Neural cell (in vitro differentiated cells): ENCODE measurements at regions not wholly inside any gene's neighbourhood (a gene's known extent, or its start where the extent isn't known, plus 50 kb on each side); places are given as distances from the start of the nearest gene placed in this dataset.

ENCODE experiments used
- H2AFZ ChIP-seq: fragments of 200-600, 300-800 bp; sonication (generic), shearing (Covaris generic); 2 replicates; pipeline ENCODE4 v1.6.0; 2014; ENCODE audit warnings: low read depth, mild to moderate bottlenecking, antibody characterized with exemption, low read length, moderate library complexity
- H3F3A ChIP-seq: fragments of 200-600 bp; shearing (Covaris generic); 2 replicates; pipeline ENCODE4 v1.6.1; 2016; ENCODE audit warnings: mild to moderate bottlenecking, moderate library complexity, mixed read lengths, antibody characterized with exemption, low read length; ENCODE audit not compliant: insufficient read depth, poor library complexity, severe bottlenecking
- H3K27ac ChIP-seq: fragments of 200-600, 300-800 bp; sonication (generic), shearing (Covaris generic); 2 replicates; pipeline ENCODE4 v1.5.1; 2014; ENCODE audit warnings: mild to moderate bottlenecking, low read length, moderate library complexity
- H3K27me3 ChIP-seq: fragments of 300-800, 200-600 bp; sonication (generic), shearing (Covaris generic); 2 replicates; pipeline ENCODE4 v1.6.0; 2014; ENCODE audit warnings: mild to moderate bottlenecking, low read depth, low read length, moderate library complexity; ENCODE audit not compliant: insufficient read depth
- H3K36me3 ChIP-seq: fragments of 300-800, 200-600 bp; sonication (generic), shearing (Covaris generic); 2 replicates; pipeline ENCODE4 v1.5.1; 2014; ENCODE audit warnings: mild to moderate bottlenecking, antibody characterized with exemption, low read length, moderate library complexity; ENCODE audit not compliant: insufficient read depth
- H3K4me2 ChIP-seq: fragments of 300-800, 200-600 bp; sonication (generic), shearing (Covaris generic); 2 replicates; pipeline ENCODE4 v1.6.0; 2014; ENCODE audit warnings: mild to moderate bottlenecking, low read length
- H3K4me3 ChIP-seq: fragments of 300-800, 200-600 bp; sonication (generic), shearing (Covaris generic); 2 replicates; pipeline ENCODE4 v1.5.1; 2014; ENCODE audit warnings: mild to moderate bottlenecking, low read length, moderate library complexity
- H3K79me2 ChIP-seq: fragments of 200-600 bp; shearing (Covaris generic); replicated peaks from 2 replicates; pipeline ENCODE4 v1.6.0; 2014; ENCODE audit warnings: mild to moderate bottlenecking, low read length, moderate library complexity; ENCODE audit not compliant: insufficient read depth
- H3K9ac ChIP-seq: fragments of 300-800, 200-600 bp; sonication (generic), shearing (Covaris generic); 2 replicates; pipeline ENCODE4 v1.6.1; 2016; ENCODE audit warnings: mild to moderate bottlenecking, low read length, mixed read lengths
- H3K9me2 ChIP-seq: fragments of 200-600 bp; shearing (Covaris generic); 2 replicates; pipeline ENCODE4 v1.6.1; 2016; ENCODE audit warnings: mild to moderate bottlenecking, low read length, mixed read lengths; ENCODE audit not compliant: insufficient read depth
- H3K9me3 ChIP-seq: fragments of 200-600, 300-800 bp; sonication (generic), shearing (Covaris generic); 2 replicates; pipeline ENCODE4 v1.6.1; 2016; ENCODE audit warnings: mild to moderate bottlenecking, mixed run types, low read length, moderate library complexity, mixed read lengths
- H4K20me1 ChIP-seq: fragments of 200-600 bp; shearing (Covaris generic); 2 replicates; pipeline ENCODE4 v1.6.1; 2016; ENCODE audit warnings: mild to moderate bottlenecking, mixed run types; ENCODE audit not compliant: insufficient read depth
- EP300 ChIP-seq: fragments of 450-650 bp; conservative IDR thresholded peaks from 2 replicates; pipeline ENCODE4 v1.6.1; 2014; ENCODE audit warnings: antibody characterized with exemption, mild to moderate bottlenecking, moderate library complexity; ENCODE audit not compliant: poor library complexity, severe bottlenecking
- EZH2 ChIP-seq: fragments of 200-600, 300-800 bp; shearing (Covaris generic), sonication (generic); IDR thresholded peaks from 2 replicates; pipeline ENCODE4 v1.6.1; 2014; ENCODE audit warnings: antibody characterized with exemption, low read length, borderline replicate concordance, mild to moderate bottlenecking; ENCODE audit not compliant: insufficient read depth, poor library complexity, severe bottlenecking
- MXI1 ChIP-seq: fragments of 450-650 bp; conservative IDR thresholded peaks from 2 replicates; pipeline ENCODE4 v1.6.1; 2014; ENCODE audit warnings: antibody characterized with exemption, mild to moderate bottlenecking; ENCODE audit not compliant: poor library complexity, severe bottlenecking
- POLR2AphosphoS5 ChIP-seq: IDR thresholded peaks from 2 replicates; pipeline ENCODE4 v1.6.1; 2012
- RAD21 ChIP-seq: fragments of 450-650 bp; conservative IDR thresholded peaks from 2 replicates; pipeline ENCODE4 v1.6.1; 2014; ENCODE audit warnings: antibody characterized with exemption, mild to moderate bottlenecking, moderate library complexity
- SMC3 ChIP-seq: fragments of 450-650 bp; conservative IDR thresholded peaks from 2 replicates; pipeline ENCODE4 v1.6.1; 2014; ENCODE audit warnings: antibody characterized with exemption, mild to moderate bottlenecking, moderate library complexity; ENCODE audit not compliant: poor library complexity
- TAF1 ChIP-seq: IDR thresholded peaks from 2 replicates; pipeline ENCODE4 v1.6.1; 2012; ENCODE audit warnings: low read depth
- TF ChIP-seq, protein P1 (sequence below): IDR thresholded peaks from 2 replicates; pipeline ENCODE4 v1.6.1; 2012; ENCODE audit warnings: borderline replicate concordance
- TF ChIP-seq, protein P2 (sequence below): fragments of 450-650 bp; IDR thresholded peaks from 2 replicates; pipeline ENCODE4 v1.5.1; 2014; ENCODE audit warnings: antibody characterized with exemption, mild to moderate bottlenecking, moderate library complexity; ENCODE audit not compliant: poor library complexity, severe bottlenecking

DNA sequence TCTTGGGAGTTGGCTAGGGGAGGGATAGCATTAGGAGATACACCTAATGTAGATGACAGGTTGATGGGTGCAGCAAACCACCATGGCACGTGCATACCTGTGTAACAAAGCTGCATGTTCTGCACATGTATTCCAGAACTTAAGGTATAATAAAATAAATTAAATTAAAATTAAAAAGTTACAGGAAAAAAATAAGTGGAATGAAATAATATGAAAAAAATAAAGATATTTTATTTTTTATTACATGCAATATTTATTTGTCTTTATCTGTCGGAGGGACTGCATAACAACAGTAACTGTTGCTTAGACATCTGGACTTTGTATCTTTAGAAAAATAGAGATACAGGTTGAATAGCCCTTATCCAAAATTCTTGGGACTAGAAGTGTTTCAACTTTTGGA lies 597.4 kb upstream of the CCDC179 start:
- no peaks in the 10 kb centered on the region for H3K27me3 ChIP-seq
- H3K9me3 ChIP-seq, result no peaks in the 10 kb centered on the region
- H3K79me2 ChIP-seq, result no peaks in the 10 kb centered on the region
- no peaks in the 10 kb centered on the region for H3K9me2 ChIP-seq
- no peaks in the 10 kb centered on the region for H3F3A ChIP-seq
- H3K27ac ChIP-seq, result no peak overlapping the region
- no peaks in the 10 kb centered on the region for H3K36me3 ChIP-seq
- no peaks in the 10 kb centered on the region for H4K20me1 ChIP-seq
- H3K9ac ChIP-seq, result no peak overlapping the region
- no peak overlapping the region for H3K4me2 ChIP-seq
- TF ChIP-seq POLR2AphosphoS5, result no peak
- no peak for TF ChIP-seq TAF1
- TF ChIP-seq SMC3, result no peak
- TF ChIP-seq, protein P1, sequence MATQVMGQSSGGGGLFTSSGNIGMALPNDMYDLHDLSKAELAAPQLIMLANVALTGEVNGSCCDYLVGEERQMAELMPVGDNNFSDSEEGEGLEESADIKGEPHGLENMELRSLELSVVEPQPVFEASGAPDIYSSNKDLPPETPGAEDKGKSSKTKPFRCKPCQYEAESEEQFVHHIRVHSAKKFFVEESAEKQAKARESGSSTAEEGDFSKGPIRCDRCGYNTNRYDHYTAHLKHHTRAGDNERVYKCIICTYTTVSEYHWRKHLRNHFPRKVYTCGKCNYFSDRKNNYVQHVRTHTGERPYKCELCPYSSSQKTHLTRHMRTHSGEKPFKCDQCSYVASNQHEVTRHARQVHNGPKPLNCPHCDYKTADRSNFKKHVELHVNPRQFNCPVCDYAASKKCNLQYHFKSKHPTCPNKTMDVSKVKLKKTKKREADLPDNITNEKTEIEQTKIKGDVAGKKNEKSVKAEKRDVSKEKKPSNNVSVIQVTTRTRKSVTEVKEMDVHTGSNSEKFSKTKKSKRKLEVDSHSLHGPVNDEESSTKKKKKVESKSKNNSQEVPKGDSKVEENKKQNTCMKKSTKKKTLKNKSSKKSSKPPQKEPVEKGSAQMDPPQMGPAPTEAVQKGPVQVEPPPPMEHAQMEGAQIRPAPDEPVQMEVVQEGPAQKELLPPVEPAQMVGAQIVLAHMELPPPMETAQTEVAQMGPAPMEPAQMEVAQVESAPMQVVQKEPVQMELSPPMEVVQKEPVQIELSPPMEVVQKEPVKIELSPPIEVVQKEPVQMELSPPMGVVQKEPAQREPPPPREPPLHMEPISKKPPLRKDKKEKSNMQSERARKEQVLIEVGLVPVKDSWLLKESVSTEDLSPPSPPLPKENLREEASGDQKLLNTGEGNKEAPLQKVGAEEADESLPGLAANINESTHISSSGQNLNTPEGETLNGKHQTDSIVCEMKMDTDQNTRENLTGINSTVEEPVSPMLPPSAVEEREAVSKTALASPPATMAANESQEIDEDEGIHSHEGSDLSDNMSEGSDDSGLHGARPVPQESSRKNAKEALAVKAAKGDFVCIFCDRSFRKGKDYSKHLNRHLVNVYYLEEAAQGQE, result no peak
- TF ChIP-seq EP300, result no peak
- no peak for TF ChIP-seq MXI1
- TF ChIP-seq, protein P2, sequence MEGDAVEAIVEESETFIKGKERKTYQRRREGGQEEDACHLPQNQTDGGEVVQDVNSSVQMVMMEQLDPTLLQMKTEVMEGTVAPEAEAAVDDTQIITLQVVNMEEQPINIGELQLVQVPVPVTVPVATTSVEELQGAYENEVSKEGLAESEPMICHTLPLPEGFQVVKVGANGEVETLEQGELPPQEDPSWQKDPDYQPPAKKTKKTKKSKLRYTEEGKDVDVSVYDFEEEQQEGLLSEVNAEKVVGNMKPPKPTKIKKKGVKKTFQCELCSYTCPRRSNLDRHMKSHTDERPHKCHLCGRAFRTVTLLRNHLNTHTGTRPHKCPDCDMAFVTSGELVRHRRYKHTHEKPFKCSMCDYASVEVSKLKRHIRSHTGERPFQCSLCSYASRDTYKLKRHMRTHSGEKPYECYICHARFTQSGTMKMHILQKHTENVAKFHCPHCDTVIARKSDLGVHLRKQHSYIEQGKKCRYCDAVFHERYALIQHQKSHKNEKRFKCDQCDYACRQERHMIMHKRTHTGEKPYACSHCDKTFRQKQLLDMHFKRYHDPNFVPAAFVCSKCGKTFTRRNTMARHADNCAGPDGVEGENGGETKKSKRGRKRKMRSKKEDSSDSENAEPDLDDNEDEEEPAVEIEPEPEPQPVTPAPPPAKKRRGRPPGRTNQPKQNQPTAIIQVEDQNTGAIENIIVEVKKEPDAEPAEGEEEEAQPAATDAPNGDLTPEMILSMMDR, result no peak
- TF ChIP-seq RAD21, result no peak
- TF ChIP-seq EZH2, result no peak
- no peak overlapping the region for H2AFZ ChIP-seq
- H3K4me3 ChIP-seq, result no peak overlapping the region

DNA sequence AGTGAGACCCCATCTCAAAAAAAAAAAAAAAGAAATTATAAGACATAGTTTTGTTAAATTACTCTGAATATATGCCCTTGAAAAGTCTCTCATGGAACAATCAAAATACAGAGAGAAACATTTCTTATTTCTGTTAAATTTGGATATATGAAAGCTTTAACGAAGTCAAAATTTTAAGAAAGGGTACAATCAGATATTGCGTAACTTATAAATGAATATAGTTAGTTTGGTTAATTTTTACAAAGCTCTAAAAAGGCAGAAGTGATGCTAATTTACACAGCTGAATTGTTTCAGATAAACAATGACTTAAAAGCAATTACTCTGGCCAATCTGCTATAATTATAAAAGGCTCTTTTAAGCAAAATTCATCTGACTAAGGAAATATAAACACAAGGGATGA lies 611.6 kb upstream of the CCDC179 start:
- Histone ChIP-seq H3K27me3 (no peaks in the 10 kb centered on the region), H3F3A (no peaks in the 10 kb centered on the region), H3K9me2 (no peaks in the 10 kb centered on the region), H4K20me1 (no peaks in the 10 kb centered on the region), H3K4me3 (no peak overlapping the region), H3K9ac (no peak overlapping the region), H3K27ac (no peak overlapping the region), H3K36me3 (no peaks in the 10 kb centered on the region), H3K79me2 (no peaks in the 10 kb centered on the region), H3K4me2 (no peak overlapping the region), H2AFZ (no peak overlapping the region), H3K9me3 (no peaks in the 10 kb centered on the region)
- TF ChIP-seq EP300 (no peak), SMC3 (no peak), TAF1 (no peak), POLR2AphosphoS5 (no peak), MXI1 (no peak), RAD21 (no peak), EZH2 (no peak)
- TF ChIP-seq, protein P2, result no peak
- TF ChIP-seq, protein P1, result no peak
